ENCODE measurements at regions not wholly inside any gene's neighbourhood (a gene's known extent, or its start where the extent isn't known, plus 50 kb on each side); places are given as distances from the start of the nearest gene placed in this dataset.

GRCh38 chr12:60349232-60349978, 753.6 kb downstream of the SLC16A7 start:
- ATAC-seq (no peak), DNase-seq (no peak)
- intact Hi-C loops (cut with micrococcal nuclease), result no loop called here

- DNase-seq, result no peak
- intact Hi-C loops (cut with micrococcal nuclease), result no loop called here
- no peak for ATAC-seq
Observed at GRCh38 chr12:60387356-60387755, 791.5 kb downstream of the SLC16A7 start.

GRCh38 chr12:60391051-60391450, 795.2 kb downstream of the SLC16A7 start:
- DNase-seq, result no peak
- intact Hi-C loops (cut with micrococcal nuclease), result no loop called here
- no peak for ATAC-seq

- intact Hi-C loops (cut with micrococcal nuclease), result no loop called here
- ATAC-seq, result no peak
- no peak for DNase-seq
Observed at GRCh38 chr12:60391791-60392190, 796.0 kb downstream of the SLC16A7 start.

GRCh38 chr12:60393093-60393492, 797.3 kb downstream of the SLC16A7 start:
- intact Hi-C loops (cut with micrococcal nuclease), result no loop called here
- DNase-seq (no peak), ATAC-seq (no peak)

GRCh38 chr12:60394665-60395064, 798.8 kb downstream of the SLC16A7 start:
- DNase-seq (no peak), ATAC-seq (no peak)
- intact Hi-C loops (cut with micrococcal nuclease), result no loop called here

GRCh38 chr12:60398547-60398946, 802.7 kb downstream of the SLC16A7 start:
- intact Hi-C loops (cut with micrococcal nuclease), result no loop called here
- ATAC-seq (no peak), DNase-seq (no peak)

- intact Hi-C loops (cut with micrococcal nuclease), result no loop called here
- no peak for ATAC-seq
Observed at GRCh38 chr12:60399064-60399463, 803.2 kb downstream of the SLC16A7 start.

GRCh38 chr12:60402996-60403395, 807.2 kb downstream of the SLC16A7 start:
- no peak for ATAC-seq
- no peak for DNase-seq
- intact Hi-C loops (cut with micrococcal nuclease), result no loop called here

More at GRCh38 chr12:60399064-60399463, 803.2 kb downstream of the SLC16A7 start:
- no peak for DNase-seq

GRCh38 chr12:60415351-60415750, 819.5 kb downstream of the SLC16A7 start:
- ATAC-seq, result no peak
- intact Hi-C loops (cut with micrococcal nuclease), result no loop called here
- no peak for DNase-seq

GRCh38 chr12:60419986-60420385, 824.2 kb downstream of the SLC16A7 start:
- DNase-seq (no peak), ATAC-seq (no peak)
- intact Hi-C loops (cut with micrococcal nuclease), result no loop called here

GRCh38 chr12:60421741-60422140, 825.9 kb downstream of the SLC16A7 start:
- DNase-seq (no peak), ATAC-seq (no peak)
- intact Hi-C loops (cut with micrococcal nuclease), result no loop called here

- intact Hi-C loops (cut with micrococcal nuclease), result no loop called here
- ATAC-seq, result no peak
- DNase-seq, result no peak
Observed at GRCh38 chr12:60437297-60437696, 841.5 kb downstream of the SLC16A7 start.

- ATAC-seq, result no peak
- intact Hi-C loops (cut with micrococcal nuclease), result no loop called here
Observed at GRCh38 chr12:60441577-60441976, 845.7 kb downstream of the SLC16A7 start.

GRCh38 chr12:60451457-60451856, 855.6 kb downstream of the SLC16A7 start:
- no peak for DNase-seq
- no peak for ATAC-seq
- intact Hi-C loops (cut with micrococcal nuclease), result no loop called here

More at GRCh38 chr12:60441577-60441976, 845.7 kb downstream of the SLC16A7 start:
- no peak for DNase-seq

GRCh38 chr12:60465060-60465459, 869.2 kb downstream of the SLC16A7 start:
- no peak for DNase-seq
- no peak for ATAC-seq
- intact Hi-C loops (cut with micrococcal nuclease), result no loop called here

- no peak for ATAC-seq
- intact Hi-C loops (cut with micrococcal nuclease), result no loop called here
Observed at GRCh38 chr12:60468546-60468945, 872.7 kb downstream of the SLC16A7 start.

GRCh38 chr12:60475825-60476224, 880.0 kb downstream of the SLC16A7 start:
- intact Hi-C loops (cut with micrococcal nuclease), result no loop called here
- no peak for ATAC-seq
- no peak for DNase-seq

More at GRCh38 chr12:60468546-60468945, 872.7 kb downstream of the SLC16A7 start:
- no peak for DNase-seq

- intact Hi-C loops (cut with micrococcal nuclease), result no loop called here
- no peak for ATAC-seq
- no peak for DNase-seq
Observed at GRCh38 chr12:60487284-60487683, 891.5 kb downstream of the SLC16A7 start.

- intact Hi-C loops (cut with micrococcal nuclease), result no loop called here
- ATAC-seq (no peak), DNase-seq (no peak)
Observed at GRCh38 chr12:60489071-60489470, 893.2 kb downstream of the SLC16A7 start.

GRCh38 chr12:60494244-60494643, 898.4 kb downstream of the SLC16A7 start:
- no peak for ATAC-seq
- DNase-seq, result no peak
- intact Hi-C loops (cut with micrococcal nuclease), result no loop called here

Measured in left ventricle myocardium superior (tissue), 1 donor.